Lung microvascular endothelial cell (primary cell): ENCODE measurements at regions not wholly inside any gene's neighbourhood (a gene's known extent, or its start where the extent isn't known, plus 50 kb on each side); places are given as distances from the start of the nearest gene placed in this dataset.

Source experiments
- DNase-seq, 2 donors: peaks; one replicate each; pipeline versions ENCODE4 v3.0.0 to v3.0.0-alpha.2; 2010; ENCODE audit warnings: low read depth in 2 of 2

- DNase-seq, result no peak
Observed at GRCh38 chr9:81391457-81391825, 297.9 kb downstream of the TLE1 start.

GRCh38 chr9:81390792-81391456, 298.4 kb downstream of the TLE1 start:
- DNase-seq, result no peak

GRCh38 chr9:81389569-81389993, 299.8 kb downstream of the TLE1 start:
- DNase-seq, result peak; percentile 93 to 98

GRCh38 chr9:81388831-81389230, 300.5 kb downstream of the TLE1 start:
- no peak for DNase-seq

- no peak for DNase-seq
Observed at GRCh38 chr9:81387360-81388106, 301.8 kb downstream of the TLE1 start.

GRCh38 chr9:81384911-81385310, 304.4 kb downstream of the TLE1 start:
- DNase-seq, result no peak

- DNase-seq, result no peak
Observed at GRCh38 chr9:81382281-81382680, 307.1 kb downstream of the TLE1 start.

GRCh38 chr9:81381694-81382093, 307.7 kb downstream of the TLE1 start:
- DNase-seq, result no peak

GRCh38 chr9:81380504-81381359, 308.6 kb downstream of the TLE1 start:
- no peak for DNase-seq

- DNase-seq, result no peak
Observed at GRCh38 chr9:81379655-81380054, 309.7 kb downstream of the TLE1 start.

GRCh38 chr9:81377921-81378320, 311.4 kb downstream of the TLE1 start:
- DNase-seq, result no peak

- DNase-seq, result no peak
Observed at GRCh38 chr9:81377320-81377719, 312.0 kb downstream of the TLE1 start.

GRCh38 chr9:81375187-81376100, 313.9 kb downstream of the TLE1 start:
- peak in 1 of 2 donors; percentile 47 for DNase-seq

- DNase-seq, result peak in 1 of 2 donors; percentile 46
Observed at GRCh38 chr9:81374459-81375186, 314.7 kb downstream of the TLE1 start.

- no peak for DNase-seq
Observed at GRCh38 chr9:81373294-81373693, 316.1 kb downstream of the TLE1 start.

- no peak for DNase-seq
Observed at GRCh38 chr9:81372628-81373191, 316.6 kb downstream of the TLE1 start.

- peak in 1 of 2 donors; percentile 9 for DNase-seq
Observed at GRCh38 chr9:81371824-81372223, 317.5 kb downstream of the TLE1 start.

- DNase-seq, result no peak
Observed at GRCh38 chr9:81370650-81371049, 318.7 kb downstream of the TLE1 start.

GRCh38 chr9:81370096-81370495, 319.3 kb downstream of the TLE1 start:
- no peak for DNase-seq

- no peak for DNase-seq
Observed at GRCh38 chr9:81369121-81369520, 320.2 kb downstream of the TLE1 start.
